HFFc6 (cell line): ENCODE measurements at regions not wholly inside any gene's neighbourhood (a gene's known extent, or its start where the extent isn't known, plus 50 kb on each side); places are given as distances from the start of the nearest gene placed in this dataset.
"Not testable (repeated sequence)": the region's sequence is repeated elsewhere in the genome, so short reads cannot be mapped to it uniquely, and the experiment has no call there.

ENCODE experiments used
- DNase-seq: peaks from one replicate; pipeline ENCODE4 v3.0.0-alpha.2; 2018
- H3K27ac Mint-ChIP-seq: 2 replicates; pipeline ENCODE4 v1.8.0; 2020; ENCODE audit warnings: mild to moderate bottlenecking, mixed read lengths
- H3K27me3 Mint-ChIP-seq: 2 replicates; pipeline ENCODE4 v1.8.0; 2021; ENCODE audit warnings: mild to moderate bottlenecking, moderate library complexity, mixed read lengths; ENCODE audit not compliant: insufficient read depth
- H3K36me3 Mint-ChIP-seq: 2 replicates; pipeline ENCODE4 v1.8.0; 2021; ENCODE audit warnings: low read depth, mixed read lengths
- H3K4me1 Mint-ChIP-seq: 2 replicates; pipeline ENCODE4 v1.8.0; 2020; ENCODE audit warnings: low read depth, mixed read lengths
- H3K4me3 Mint-ChIP-seq: 2 replicates; pipeline ENCODE4 v1.8.0; 2020; ENCODE audit warnings: mild to moderate bottlenecking, moderate library complexity, mixed read lengths
- H3K9me3 Mint-ChIP-seq: 2 replicates; pipeline ENCODE4 v1.8.0; 2020; ENCODE audit warnings: mild to moderate bottlenecking, mixed read lengths
- TF ChIP-seq, protein P1 (sequence below): fragments of 200-600 bp; sonication (generic); IDR thresholded peaks from 2 replicates; pipeline ENCODE4 v1.5.0; 2021; ENCODE audit warnings: antibody characterized with exemption, mild to moderate bottlenecking

DNA sequence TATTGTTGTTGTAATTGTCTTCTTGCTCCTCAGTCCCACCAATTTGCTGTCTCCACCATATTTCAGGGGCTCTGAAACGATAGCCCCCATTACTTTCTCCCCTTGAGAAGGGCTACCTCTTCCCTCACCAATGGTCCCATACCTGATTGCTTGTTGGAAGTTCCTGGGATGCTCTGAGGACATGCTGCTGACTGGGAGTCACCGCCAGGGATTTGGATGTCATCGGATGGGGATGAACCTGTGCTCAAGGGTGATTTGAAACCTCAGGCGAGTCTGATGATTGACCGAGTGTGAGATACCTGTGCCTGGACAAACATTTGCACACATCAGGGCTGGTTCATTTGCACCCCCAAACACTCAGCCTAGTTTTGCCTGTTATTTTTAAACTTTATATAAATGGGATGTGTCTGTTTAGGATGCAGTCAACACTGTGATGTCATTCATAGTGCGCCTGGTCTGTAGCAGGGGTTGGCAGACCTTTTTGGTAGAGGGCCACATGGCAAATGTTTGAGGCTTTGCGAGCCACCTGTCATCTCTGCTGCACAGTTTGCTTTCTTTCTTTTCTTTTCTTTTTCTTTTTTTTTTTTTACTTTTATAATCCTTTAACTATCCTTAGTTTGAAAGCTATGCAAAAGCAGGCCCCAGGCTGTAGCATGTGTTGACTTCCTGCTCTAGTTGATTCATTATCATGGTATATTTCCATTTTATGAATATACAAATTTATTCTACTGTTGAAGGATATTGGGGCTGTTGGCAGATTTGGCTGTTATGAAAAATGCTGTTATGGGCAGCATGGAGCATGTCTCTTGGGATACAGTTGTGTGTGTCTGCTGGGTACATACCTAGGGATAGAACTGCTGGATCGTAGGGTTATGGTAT lies 118.5 kb upstream of the PHACTR3 start:
- H3K4me3 Mint-ChIP-seq: no peak overlapping the region
- no peaks in the 10 kb centered on the region for H3K36me3 Mint-ChIP-seq
- no peak for DNase-seq
- H3K27me3 Mint-ChIP-seq: peaks cover 4% of the 10 kb centered on the region
- no peak overlapping the region for H3K27ac Mint-ChIP-seq
- TF ChIP-seq, protein P1, sequence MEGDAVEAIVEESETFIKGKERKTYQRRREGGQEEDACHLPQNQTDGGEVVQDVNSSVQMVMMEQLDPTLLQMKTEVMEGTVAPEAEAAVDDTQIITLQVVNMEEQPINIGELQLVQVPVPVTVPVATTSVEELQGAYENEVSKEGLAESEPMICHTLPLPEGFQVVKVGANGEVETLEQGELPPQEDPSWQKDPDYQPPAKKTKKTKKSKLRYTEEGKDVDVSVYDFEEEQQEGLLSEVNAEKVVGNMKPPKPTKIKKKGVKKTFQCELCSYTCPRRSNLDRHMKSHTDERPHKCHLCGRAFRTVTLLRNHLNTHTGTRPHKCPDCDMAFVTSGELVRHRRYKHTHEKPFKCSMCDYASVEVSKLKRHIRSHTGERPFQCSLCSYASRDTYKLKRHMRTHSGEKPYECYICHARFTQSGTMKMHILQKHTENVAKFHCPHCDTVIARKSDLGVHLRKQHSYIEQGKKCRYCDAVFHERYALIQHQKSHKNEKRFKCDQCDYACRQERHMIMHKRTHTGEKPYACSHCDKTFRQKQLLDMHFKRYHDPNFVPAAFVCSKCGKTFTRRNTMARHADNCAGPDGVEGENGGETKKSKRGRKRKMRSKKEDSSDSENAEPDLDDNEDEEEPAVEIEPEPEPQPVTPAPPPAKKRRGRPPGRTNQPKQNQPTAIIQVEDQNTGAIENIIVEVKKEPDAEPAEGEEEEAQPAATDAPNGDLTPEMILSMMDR: no peak
- H3K4me1 Mint-ChIP-seq: no peaks in the 10 kb centered on the region
- H3K9me3 Mint-ChIP-seq: peaks cover 21% of the 10 kb centered on the region

DNA sequence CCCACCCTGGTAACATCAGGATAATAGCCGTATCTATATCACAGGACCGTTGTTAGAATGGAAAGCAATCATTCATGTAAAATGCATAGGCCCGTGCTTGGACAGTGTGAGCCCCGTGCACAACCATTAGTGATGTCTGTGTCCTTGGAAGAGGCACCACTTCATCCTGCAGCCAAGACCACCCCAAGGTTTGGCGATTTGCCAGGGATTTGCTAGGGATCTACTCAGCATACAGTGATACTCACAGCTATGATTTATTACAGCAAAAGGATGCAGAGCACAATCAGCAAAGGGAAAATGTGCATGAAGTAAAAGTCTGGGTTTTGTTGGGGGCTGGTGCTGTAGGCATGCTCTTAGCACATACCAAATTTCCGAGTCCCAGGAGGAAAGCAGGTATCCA lies 115.9 kb upstream of the PHACTR3 start:
- H3K27ac Mint-ChIP-seq, H3K27me3 Mint-ChIP-seq, H3K4me3 Mint-ChIP-seq, H3K4me1 Mint-ChIP-seq, H3K36me3 Mint-ChIP-seq, DNase-seq: not testable (repeated sequence)
- peaks cover 14% of the 10 kb centered on the region; the same call in 1 of the 2 replicates for H3K9me3 Mint-ChIP-seq

GRCh38 chr20:59490196-59491004 lies 113.9 kb upstream of the PHACTR3 start:
- H3K4me1 Mint-ChIP-seq, H3K36me3 Mint-ChIP-seq, H3K4me3 Mint-ChIP-seq, H3K27ac Mint-ChIP-seq, H3K27me3 Mint-ChIP-seq, DNase-seq: not testable (repeated sequence)
- peaks cover 13% of the 10 kb centered on the region; the same call in 1 of the 2 replicates for H3K9me3 Mint-ChIP-seq

GRCh38 chr20:59491884-59492283 lies 112.5 kb upstream of the PHACTR3 start:
- Mint-ChIP-seq H3K4me1 (no peaks in the 10 kb centered on the region), H3K27me3 (peaks cover 5% of the 10 kb centered on the region), H3K9me3 (peaks cover 10% of the 10 kb centered on the region; the same call in 1 of the 2 replicates), H3K36me3 (no peaks in the 10 kb centered on the region), H3K27ac (no peak overlapping the region), H3K4me3 (no peak overlapping the region)
- TF ChIP-seq, protein P1: no peak
- DNase-seq: no peak

GRCh38 chr20:59493926-59494325 lies 110.4 kb upstream of the PHACTR3 start:
- no peaks in the 10 kb centered on the region for H3K4me1 Mint-ChIP-seq
- peaks cover 5% of the 10 kb centered on the region for H3K27me3 Mint-ChIP-seq
- no peaks in the 10 kb centered on the region for H3K9me3 Mint-ChIP-seq
- no peak overlapping the region for H3K27ac Mint-ChIP-seq
- no peak for DNase-seq
- TF ChIP-seq, protein P1: no peak
- H3K36me3 Mint-ChIP-seq: no peaks in the 10 kb centered on the region
- no peak overlapping the region for H3K4me3 Mint-ChIP-seq

DNA sequence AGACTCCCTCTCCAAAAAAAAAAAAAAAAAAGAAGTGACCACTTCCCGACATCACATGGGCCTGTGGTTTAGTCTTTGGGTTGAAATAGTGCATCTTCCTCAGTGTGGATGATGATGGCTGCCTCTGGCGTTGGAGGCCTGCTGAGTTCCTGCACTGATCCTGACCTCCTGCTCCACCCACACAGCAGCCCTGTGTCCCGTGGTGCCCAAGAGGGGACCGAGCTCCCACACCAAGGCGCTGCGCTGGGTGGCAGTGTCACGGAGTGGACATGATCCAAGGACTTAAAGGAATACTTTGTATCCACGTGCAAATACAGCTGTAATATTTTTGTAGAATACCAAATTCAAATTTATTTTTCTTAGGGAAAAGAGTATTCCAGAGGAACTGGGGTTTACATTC lies 109.2 kb upstream of the PHACTR3 start:
- Mint-ChIP-seq H3K9me3 (no peaks in the 10 kb centered on the region; the same call in 1 of the 2 replicates), H3K27me3 (peaks cover 5% of the 10 kb centered on the region), H3K4me3 (no peak overlapping the region), H3K36me3 (no peaks in the 10 kb centered on the region), H3K27ac (no peak overlapping the region), H3K4me1 (no peaks in the 10 kb centered on the region)
- TF ChIP-seq, protein P1: no peak
- no peak for DNase-seq
